ENCODE measurements at regions not wholly inside any gene's neighbourhood (a gene's known extent, or its start where the extent isn't known, plus 50 kb on each side); places are given as distances from the start of the nearest gene placed in this dataset.
"Not testable (repeated sequence)": the region's sequence is repeated elsewhere in the genome, so short reads cannot be mapped to it uniquely, and the experiment has no call there.

DNA sequence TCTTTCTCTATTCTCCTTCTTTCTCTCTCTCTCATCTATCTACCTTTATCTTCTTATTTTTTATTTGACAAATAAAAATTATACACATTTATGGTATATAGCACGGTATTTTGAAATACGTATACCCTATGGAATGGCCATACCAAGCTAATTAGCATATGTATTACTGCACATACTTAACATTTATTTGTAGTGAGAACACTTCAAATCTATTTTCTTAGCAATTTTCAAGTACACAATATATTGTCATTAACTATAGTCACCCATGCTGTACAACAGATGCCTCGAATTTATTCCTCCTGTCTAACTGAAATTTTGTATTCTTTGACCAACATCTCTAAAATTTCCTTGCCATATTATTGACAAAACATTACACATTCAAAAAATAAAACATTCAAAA lies 447.1 kb downstream of the MIAT start:
- DNase-seq: no peak

DNA sequence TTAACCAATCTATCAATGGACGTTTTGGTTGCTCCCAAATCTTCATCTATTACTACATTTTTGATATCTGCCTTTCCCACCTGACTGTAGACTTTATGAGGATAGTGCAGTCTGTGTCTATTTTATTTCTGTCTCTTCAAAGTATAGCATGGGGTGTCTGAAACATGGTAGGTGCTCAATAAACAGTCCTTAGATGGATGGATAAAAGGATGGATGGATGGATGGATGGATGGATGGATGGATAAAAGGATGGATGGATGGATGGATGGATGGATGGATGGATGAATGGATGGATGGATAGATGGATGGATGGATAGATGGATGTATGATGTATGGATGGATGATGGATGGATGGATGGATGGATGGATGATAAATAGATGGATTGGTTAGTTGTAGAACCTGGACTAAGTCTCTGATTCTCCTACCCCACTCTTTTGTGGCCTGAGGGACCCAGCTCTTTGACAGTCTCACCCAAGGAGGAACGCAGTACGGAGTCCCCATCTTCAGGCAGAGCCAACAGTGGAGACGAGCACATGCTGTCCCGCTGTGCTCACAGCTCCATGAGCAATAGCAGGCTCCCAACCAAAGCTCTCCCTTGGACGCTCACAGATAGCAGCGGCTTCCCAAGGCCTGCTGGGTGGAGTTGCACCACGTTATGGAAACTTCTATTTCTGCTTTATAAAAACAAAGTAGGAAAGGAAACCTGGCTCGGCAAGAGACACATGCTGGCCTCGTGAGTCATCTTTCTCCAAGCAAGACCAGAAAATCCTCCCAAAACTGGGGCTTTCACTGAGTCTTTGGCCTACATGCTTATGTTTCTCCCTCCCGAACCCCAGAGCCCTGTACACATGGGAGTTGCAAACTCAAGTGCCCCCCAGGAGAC lies 448.0 kb downstream of the MIAT start:
- no peak for DNase-seq

DNA sequence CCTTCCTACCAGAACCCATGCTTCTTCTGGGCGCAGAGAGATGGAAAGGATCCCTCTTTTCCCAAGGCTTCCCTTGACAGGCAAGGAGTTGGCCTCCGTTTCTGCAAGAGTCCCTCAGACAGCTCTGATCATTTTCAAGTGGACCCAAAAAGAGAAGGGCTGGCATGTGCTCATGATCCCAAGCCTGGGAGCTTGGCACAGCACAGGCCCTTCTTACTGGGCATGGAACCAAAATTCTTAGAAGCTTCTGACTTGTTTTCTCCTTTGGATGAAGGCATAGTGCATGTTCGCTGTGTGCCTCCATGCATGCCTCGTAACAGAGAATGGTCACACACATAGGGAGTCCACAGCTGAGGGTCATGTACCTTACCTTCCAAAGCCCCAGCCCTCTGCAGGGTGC lies 449.6 kb downstream of the MIAT start:
- no peak for DNase-seq

DNA sequence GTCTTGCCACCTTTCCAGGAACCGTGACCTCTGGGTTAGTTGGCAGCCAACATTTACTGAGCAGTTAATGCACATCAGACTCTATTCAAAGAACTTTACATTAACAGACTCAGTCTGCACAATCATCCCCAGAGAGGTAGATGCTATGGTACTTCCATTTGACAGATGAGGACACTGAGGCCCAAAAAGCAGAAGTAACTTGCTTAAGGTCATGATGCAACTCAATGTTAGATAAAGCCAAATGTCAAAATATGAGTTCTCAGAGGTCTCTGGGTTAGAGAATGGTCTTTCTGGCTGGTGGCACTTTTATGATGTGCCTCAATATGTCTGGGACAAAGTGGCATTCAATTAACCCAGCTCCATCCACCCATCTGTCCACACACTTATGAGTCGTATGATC lies 450.0 kb downstream of the MIAT start:
- no peak for DNase-seq

DNA sequence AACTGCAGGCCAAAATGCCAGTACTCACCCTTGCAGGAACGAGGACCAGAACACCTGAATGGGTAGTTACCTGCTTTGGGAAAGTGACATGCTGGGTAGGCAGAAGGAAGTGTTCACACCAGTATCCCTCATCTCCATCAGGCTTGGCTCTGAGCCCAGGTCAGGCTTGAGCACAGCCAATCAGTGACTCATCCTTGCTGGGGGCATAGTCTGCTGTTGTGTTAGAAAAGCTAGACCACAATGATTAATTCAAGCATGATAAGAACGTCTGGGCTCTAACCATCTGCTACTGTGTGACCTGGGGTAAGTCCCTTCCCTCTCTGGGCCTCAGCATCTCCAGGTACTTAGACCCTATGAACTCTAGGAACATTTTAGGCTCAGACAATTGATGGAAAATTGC lies 450.4 kb downstream of the MIAT start:
- DNase-seq: no peak

DNA sequence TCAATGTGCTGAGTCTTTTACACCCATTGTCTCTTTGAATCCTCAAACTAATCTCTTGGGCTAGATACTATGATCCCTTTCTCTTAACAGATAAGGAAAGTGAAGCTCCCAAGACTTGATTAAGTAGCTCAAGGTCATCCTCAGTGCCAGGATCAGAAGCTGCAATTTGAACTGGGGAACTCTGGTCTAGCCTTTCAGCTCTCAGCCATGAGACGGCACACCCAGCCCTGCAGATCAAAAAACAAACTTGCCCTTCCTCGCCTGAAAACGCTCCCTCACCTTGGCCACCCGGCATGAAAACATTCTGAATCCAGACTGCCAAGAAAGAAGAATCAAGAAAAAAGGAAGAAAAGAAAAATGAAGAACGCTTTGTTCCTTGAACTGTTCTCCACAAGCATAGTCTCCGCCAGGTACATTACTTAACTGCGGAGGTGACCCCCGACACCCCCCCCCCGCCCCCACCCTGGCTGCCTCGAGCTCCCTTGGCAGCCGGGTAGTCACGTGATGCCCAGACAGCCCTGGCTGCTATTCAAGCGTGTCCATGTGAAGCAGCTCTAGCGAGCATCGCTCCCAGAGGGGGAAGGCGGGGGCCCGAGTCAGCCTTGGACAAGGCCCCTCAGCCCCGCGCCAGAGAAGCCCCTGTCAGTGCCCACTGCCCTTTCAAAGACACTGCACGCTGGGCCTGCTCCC lies 451.2 kb downstream of the MIAT start:
- DNase-seq: no peak

DNA sequence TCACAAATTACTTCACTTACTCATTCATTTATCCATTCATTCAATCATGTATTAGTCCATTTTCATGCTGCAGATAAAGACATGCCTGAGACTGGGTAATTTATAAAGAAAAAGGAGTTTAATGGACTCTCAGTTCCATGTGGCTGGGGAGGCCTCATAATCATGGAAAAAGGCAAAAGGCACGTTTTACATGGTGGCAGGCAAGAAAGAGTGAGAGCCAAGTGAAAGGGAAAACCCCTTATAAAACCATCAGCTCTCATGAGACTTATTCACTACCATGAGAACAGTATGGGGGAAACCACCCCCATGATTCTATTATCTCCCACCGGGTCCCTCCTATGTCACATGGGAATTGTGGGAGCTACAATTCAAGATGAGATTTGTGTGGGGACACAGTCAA lies 452.0 kb downstream of the MIAT start:
- not testable (repeated sequence) for DNase-seq

DNA sequence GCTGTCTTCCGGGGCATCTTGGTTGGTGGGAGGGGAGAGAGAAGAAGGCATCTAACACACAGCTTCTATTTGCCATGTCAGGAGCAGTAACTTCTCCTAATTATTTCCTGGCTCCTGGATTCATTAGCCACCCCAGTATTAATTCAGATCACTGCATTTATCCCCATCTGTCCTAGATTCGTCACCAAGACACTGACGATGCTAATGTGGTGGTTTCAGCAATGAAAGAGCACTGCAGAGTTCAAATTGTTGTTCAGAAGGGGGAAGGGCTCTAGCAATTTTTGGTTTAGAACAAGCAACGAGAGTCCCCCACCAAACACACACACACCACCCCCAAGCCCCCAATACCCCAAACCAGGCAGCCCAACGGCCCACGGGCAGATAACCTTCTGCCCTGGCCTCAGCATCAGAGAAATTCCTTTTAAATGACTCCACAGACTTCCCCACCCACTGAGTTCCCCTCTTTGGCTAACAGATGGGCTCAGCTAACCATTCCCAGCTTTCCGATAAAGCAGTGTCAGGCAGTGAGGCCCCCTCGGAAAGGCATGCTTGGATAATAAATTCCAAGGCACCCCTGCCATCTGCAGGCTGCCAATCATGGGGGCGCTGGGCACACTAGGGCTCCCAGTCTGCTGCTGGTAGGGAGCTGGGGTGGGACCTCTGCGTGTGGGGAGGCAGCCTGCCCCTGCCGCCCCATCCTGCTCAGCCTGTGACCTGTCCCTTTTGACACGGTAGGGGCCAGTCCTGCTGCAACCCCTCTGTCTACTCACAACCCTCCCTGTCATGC lies 453.5 kb downstream of the MIAT start:
- DNase-seq: no peak

DNA sequence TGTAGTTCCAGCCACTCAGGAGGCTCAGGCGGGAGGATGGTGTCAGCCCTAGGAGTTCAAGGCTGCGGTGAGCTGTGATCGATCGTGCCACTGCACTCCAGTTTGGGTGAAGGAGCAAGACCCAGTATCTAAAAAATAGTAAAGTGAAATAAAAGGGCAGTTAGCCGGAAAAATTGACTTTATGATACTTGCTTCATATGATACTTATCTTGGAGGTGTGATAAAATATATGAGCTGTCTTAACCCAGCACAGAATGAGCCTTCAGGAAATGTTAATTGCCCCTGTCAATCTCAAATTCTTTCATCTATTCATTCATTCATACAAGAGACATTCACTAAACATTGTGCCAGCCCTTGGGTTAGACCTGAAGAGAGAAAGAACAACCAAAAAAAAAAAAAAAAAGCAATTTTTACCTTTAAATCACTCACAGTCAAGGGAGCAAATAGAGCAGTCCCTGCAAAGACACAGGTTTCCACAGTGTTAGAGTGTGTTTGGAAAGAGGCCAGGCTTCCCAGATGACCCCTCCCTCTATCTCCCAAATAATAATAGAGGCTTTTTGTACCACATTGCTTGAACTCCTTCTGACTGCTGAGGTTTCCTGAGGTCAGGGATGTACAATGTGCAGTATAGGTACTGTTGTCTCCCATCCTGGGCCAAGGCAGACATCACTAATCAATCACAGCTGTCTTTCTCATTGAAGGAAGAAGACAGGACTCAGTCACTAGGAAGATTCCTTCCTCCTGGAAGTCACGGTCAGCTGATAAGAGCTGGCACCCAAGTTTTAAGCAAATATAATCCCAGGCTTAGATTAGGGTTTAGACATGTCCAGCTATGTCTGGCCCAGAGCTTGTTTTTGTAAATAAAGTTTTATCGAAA lies 454.6 kb downstream of the MIAT start:
- no peak for DNase-seq

DNA sequence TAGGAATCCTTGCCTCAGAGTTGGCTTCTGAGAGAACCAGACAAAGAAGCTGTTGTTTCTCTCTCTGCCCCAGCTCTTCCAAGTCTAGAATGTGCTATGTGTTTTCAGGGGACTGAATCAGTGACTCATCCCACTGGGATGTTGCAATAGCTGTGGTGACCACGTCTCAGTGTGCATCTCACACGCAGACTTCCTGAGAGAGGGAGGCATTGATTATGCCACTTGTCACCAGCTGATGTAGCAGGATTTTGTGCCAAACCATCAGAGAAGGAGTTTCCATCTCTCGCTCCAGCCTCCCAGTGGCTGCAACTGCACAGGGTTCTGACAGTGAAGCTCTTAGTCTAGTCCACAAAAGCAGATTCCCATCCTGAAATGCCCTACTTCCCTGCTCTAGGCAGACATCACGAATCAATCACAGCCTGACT lies 455.8 kb downstream of the MIAT start:
- peak; percentile 5 for DNase-seq

DNA sequence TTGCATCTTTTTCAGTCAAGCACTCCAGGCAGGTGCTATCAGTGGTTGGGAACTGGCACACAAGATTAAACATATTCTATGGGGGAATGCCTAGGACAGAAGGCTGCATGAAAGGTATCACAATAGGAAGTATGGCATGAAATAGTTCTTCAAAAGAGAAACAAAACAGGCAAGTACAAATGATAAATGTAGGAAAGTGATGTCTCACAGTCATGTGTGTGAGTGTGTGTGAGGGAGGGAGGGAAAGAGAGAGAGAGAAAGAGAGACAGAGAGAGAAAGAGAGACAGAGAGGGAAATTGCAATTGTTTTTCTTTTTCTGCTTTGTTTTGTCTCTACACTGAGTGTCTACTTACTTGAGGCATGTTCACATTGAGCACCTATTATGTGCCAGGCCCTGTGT lies 456.3 kb downstream of the MIAT start:
- DNase-seq: no peak

DNA sequence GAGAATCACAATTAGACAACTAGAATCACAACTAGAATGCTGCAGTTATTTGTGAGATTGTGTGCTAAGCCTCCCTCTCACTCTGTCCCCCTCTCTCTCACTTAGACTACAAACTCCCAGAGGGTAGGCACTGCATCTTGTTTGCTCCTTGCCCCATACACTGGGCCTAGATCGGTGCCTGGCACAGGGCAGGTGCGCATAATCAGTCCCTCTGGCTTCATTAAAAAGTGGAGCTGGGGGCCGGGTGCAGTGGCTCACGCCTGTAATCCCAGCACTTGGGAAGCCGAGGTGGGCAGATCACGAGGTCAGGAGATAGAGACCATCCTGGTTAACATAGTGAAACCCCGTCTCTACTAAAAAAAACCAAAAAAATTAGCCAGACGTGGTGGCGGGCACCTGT lies 456.8 kb downstream of the MIAT start:
- DNase-seq: no peak

DNA sequence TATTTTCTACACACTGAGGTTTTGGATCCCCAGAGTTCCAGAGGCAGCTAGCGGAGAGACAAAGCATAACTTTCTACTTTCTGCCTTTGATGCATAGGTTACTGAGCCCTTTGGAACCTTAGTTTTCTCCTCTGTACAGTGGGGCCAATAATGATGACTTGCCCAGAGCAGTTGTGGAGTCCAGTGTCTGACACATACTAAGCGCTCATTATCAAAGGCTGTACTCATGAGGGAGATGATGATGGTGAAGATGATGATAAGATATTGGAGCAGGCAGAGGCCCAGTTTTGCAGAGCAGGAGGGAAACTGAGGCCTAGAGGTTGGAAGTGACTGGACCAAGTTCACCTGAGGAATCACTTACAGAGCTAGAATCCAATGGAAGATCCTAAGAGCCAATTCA lies 458.0 kb downstream of the MIAT start:
- DNase-seq: no peak

DNA sequence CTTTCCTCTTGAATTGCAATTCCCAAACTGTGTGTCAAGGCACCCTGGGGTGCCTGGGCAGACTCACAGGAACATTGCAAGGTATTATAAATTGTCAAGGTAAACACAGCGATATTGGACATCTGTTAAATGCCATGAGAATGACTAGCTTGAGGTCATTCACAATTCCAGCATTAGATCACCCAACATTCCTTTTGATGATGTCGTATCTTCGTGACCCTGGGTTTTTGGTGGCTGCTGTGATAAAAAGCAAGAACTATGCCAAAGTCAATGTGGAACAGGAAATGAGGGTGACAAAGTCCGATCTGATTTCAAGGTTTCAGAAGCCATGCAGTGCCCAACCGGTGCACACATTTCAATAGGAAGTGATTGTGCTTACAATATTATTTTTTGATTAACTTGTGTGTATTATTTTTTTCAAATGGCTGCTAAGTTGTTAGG lies 458.4 kb downstream of the MIAT start:
- DNase-seq: no peak

DNA sequence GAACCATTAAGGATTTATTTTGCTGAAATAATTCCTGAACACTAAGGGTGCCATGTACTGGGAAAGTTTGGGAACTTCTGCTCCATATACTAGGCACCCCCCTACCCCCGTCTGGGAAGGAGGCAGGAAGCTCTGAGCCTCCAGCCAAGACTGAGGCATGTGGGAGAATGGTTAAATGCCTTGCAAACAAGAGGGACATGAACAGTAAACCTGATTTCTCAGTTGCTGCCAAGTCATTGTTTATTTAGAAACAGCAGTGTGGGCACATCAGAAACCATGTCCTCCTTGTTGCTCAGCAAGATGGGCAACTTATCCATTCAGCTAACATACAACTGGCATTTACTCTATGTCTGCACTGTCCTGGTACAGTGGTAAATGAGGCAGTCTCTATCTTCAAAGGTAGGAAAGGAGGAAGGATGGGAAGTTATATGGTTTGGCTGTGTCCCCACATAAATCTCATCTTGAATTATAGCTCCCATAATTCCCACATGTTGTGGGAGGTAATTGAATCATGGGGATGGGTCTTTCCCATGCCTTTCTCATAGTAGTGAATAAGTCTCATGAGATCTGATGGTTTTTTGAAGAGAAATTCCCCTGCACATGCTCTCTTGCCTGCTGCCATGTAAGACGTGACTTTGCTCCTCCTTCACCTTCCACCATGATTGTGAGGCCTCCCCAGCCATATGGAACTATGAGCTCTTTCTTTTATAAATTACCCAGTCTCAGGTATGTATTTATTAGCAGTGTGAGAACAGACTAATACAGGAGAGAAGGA lies 459.1 kb downstream of the MIAT start:
- no peak for DNase-seq

DNA sequence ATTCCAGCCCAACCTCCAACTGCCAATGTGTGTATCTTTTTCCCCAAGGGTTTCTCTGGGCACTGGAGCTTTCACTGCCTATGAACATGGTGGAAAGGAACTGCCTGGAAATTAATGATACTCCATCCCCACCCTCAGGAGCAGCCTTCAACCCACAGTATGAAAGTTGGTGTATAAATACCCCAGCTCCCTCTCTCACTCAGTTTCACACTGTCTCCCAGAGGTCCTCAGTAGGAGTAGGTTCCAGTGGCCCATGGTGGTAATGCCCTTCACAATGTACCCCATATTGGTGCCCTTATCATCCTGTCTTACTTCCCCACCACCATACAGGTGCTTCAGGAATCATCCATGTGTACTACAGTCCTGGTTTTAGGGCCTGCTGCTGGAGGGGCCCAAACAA lies 462.6 kb downstream of the MIAT start:
- DNase-seq: no peak

DNA sequence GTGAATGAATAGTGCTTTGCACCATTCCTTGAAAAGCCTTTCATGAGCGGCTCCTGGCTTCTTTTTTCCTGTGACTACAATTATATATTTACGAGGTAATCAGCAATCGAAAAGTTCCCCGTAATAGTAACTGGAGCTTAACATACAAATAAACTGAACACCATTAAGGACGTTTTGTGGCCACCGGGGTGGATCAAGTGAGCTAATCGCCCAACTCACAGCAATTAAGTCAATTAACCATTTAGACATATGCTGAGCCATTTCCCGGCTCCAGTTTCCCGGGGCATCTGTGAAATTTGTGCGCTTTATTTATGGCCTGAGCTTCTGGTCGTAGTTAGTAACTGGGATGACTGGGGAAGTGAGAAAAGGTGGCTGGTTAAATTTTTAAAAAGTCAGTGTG lies 465.2 kb downstream of the MIAT start:
- no peak for DNase-seq

DNA sequence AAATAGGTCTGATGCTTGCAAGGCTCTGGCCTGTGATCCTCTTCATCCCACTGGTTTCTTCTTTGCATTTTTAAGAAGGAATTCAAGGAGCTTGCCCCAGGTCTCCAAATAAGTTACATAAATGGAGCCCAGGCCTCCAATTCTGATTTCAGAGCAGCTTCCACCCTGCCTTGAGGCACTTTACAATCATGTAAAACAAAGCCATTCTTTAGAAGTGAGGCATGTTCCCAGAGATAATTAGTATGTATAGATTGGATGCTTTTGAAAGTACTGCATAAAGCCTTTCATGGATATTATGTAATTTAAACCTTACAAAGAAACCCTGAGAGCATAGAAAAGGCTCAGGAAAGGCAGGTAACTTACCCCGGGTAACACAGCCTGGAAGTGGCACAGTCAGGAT lies 466.5 kb downstream of the MIAT start:
- DNase-seq: no peak

DNA sequence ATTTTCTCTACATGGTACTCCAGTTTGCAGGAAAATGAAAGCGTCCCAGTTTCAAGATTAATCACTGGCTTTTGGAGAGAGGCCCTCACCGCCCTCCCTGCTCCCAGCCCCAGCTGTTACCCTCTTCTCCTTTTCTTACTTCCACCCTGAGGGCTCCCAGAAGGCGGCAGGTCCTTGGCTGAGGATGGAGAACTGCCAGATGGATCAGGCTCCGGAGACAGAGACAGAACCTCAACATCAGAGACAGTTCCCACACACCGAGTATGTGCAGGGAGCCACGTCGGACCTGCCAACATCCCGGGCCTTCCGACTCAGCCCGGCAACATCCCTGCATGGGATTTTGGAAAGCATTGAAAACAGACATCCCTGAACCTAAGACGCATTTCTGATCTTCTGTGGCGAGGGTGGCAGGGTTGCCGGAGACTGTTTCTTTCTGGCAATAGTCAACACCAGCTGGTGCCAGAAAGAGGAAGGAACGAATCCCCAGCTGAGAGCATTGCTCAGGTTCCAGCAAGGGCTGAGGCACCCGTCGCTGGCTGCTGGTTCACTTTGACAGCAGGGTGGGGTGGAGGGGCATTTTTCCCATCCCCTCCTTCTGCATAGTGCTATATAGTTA lies 467.1 kb downstream of the MIAT start:
- no peak for DNase-seq

DNA sequence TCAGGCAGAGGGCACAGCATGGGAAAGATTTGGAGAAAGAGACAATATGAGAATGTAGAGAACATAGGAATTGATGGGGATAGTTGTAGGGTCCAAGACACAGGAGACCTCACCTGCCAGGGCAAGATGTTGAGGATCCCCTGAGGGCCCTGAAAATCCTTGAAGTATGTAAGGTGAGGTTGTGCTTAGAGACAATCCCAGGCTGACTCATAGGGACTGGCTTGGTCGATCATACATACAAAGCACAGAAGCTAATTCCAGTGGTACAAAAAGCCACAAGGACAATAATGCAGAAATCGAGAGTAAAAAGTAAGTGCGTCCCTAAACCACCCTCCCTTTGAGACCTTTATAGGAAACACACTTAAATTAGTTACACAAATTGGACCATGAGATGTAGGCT lies 468.2 kb downstream of the MIAT start:
- no peak for DNase-seq

DNA sequence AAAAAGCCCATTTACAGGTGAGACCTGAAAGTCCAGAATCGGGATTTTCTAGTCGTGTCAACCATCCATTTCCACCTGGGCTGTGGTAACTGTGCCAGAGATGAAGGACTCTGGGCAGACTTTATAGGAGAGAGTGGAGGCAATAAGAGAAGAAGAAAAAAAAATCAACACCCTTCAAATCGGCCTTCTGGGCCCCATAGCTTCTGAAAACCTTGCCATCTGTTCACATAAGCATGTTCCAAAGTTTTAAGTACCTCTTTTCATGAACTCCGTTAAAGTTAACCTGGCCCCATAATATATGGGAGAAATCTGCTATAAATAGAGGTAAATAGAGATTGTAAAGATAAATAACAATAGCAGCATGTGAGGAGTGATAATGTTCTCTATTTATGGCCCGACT lies 470.5 kb downstream of the MIAT start:
- no peak for DNase-seq

Data from stimulated activated CD4-positive, alpha-beta T cell treated with anti-CD3 and anti-CD28 coated beads, Interleukin-1b, Interleukin-23, amount 100 ng/mL, for 48 hours (primary cell).